ENCODE measurements at regions not wholly inside any gene's neighbourhood (a gene's known extent, or its start where the extent isn't known, plus 50 kb on each side); places are given as distances from the start of the nearest gene placed in this dataset.

GRCh38 chr2:37733251-37733650 is 61.8 kb upstream of the CDC42EP3 start:
- TF ChIP-seq CTCF (IDR thresholded peaks at IDR 0.05; ENCODE audit: low read depth, low read length, missing input control) (no peak), JUND (IDR thresholded peaks at IDR 0.05) (no peak), MAX (IDR thresholded peaks at IDR 0.05) (no peak), SP1 (IDR thresholded peaks at IDR 0.05) (no peak)
